ENCODE measurements at regions not wholly inside any gene's neighbourhood (a gene's known extent, or its start where the extent isn't known, plus 50 kb on each side); places are given as distances from the start of the nearest gene placed in this dataset.

GRCh38 chr10:130400890-130401289, 264.7 kb downstream of the GLRX3 start:
- peak in 5 of 58 donors; percentile 1 to 11 (median 7) for DNase-seq

GRCh38 chr10:130401860-130402765, 265.9 kb downstream of the GLRX3 start:
- DNase-seq = no peak

GRCh38 chr10:130403153-130404075, 267.2 kb downstream of the GLRX3 start:
- DNase-seq = no peak

- DNase-seq = no peak
Measured at GRCh38 chr10:130404476-130405055, 268.4 kb downstream of the GLRX3 start.

- no peak for DNase-seq
Measured at GRCh38 chr10:130407052-130407451, 270.9 kb downstream of the GLRX3 start.

- no peak for DNase-seq
Measured at GRCh38 chr10:130409331-130409730, 273.1 kb downstream of the GLRX3 start.

- no peak for DNase-seq
Measured at GRCh38 chr10:130409931-130410330, 273.7 kb downstream of the GLRX3 start.

- no peak for DNase-seq
Measured at GRCh38 chr10:130411496-130412085, 275.4 kb downstream of the GLRX3 start.

- DNase-seq = no peak
Measured at GRCh38 chr10:130412317-130412716, 276.1 kb downstream of the GLRX3 start.

GRCh38 chr10:130416334-130417150, 280.4 kb downstream of the GLRX3 start:
- DNase-seq = no peak

GRCh38 chr10:130418731-130419130, 282.5 kb downstream of the GLRX3 start:
- DNase-seq = no peak

- DNase-seq = no peak
Measured at GRCh38 chr10:130421909-130422308, 285.7 kb downstream of the GLRX3 start.

GRCh38 chr10:130422366-130423324, 286.5 kb downstream of the GLRX3 start:
- no peak for DNase-seq

- no peak for DNase-seq
Measured at GRCh38 chr10:130423455-130424305, 287.5 kb downstream of the GLRX3 start.

- DNase-seq = no peak
Measured at GRCh38 chr10:130424418-130424817, 288.2 kb downstream of the GLRX3 start.

- no peak for DNase-seq
Measured at GRCh38 chr10:130425169-130425568, 289.0 kb downstream of the GLRX3 start.

GRCh38 chr10:130425881-130426435, 289.8 kb downstream of the GLRX3 start:
- DNase-seq = no peak

- no peak for DNase-seq
Measured at GRCh38 chr10:130427216-130427722, 291.1 kb downstream of the GLRX3 start.
